NCI-H1105 (cell line): ENCODE measurements at regions not wholly inside any gene's neighbourhood (a gene's known extent, or its start where the extent isn't known, plus 50 kb on each side); places are given as distances from the start of the nearest gene placed in this dataset.

Source experiments
- DNase-seq: peaks from one replicate; lab custom pipeline; 2025; lab: John Stamatoyannopoulos, UW

- peak; percentile 14 for DNase-seq
Observed at GRCh38 chr14:53462931-53463778, 310.0 kb upstream of the DDHD1 start.

GRCh38 chr14:53461858-53462257, 308.7 kb upstream of the DDHD1 start:
- DNase-seq: no peak

GRCh38 chr14:53460544-53460943, 307.4 kb upstream of the DDHD1 start:
- no peak for DNase-seq

GRCh38 chr14:53458368-53458814, 305.3 kb upstream of the DDHD1 start:
- DNase-seq: no peak

- DNase-seq: no peak
Observed at GRCh38 chr14:53456931-53457330, 303.8 kb upstream of the DDHD1 start.

GRCh38 chr14:53452005-53452673, 299.0 kb upstream of the DDHD1 start:
- no peak for DNase-seq

GRCh38 chr14:53450871-53451270, 297.7 kb upstream of the DDHD1 start:
- DNase-seq: peak; percentile 21

GRCh38 chr14:53448682-53449081, 295.6 kb upstream of the DDHD1 start:
- no peak for DNase-seq

- no peak for DNase-seq
Observed at GRCh38 chr14:53444677-53445312, 291.7 kb upstream of the DDHD1 start.

GRCh38 chr14:53441789-53442188, 288.7 kb upstream of the DDHD1 start:
- DNase-seq: no peak

GRCh38 chr14:53437858-53438257, 284.7 kb upstream of the DDHD1 start:
- no peak for DNase-seq

GRCh38 chr14:53432378-53432802, 279.3 kb upstream of the DDHD1 start:
- peak; percentile 46 for DNase-seq

- DNase-seq: no peak
Observed at GRCh38 chr14:53430870-53431269, 277.7 kb upstream of the DDHD1 start.

- DNase-seq: no peak
Observed at GRCh38 chr14:53412819-53413675, 259.9 kb upstream of the DDHD1 start.

GRCh38 chr14:53411125-53411524, 258.0 kb upstream of the DDHD1 start:
- DNase-seq: no peak

- no peak for DNase-seq
Observed at GRCh38 chr14:53409969-53410368, 256.8 kb upstream of the DDHD1 start.

- DNase-seq: no peak
Observed at GRCh38 chr14:53409289-53409688, 256.2 kb upstream of the DDHD1 start.

- no peak for DNase-seq
Observed at GRCh38 chr14:53408175-53408879, 255.2 kb upstream of the DDHD1 start.

GRCh38 chr14:53406519-53406918, 253.4 kb upstream of the DDHD1 start:
- DNase-seq: no peak

GRCh38 chr14:53401646-53402045, 248.5 kb upstream of the DDHD1 start:
- no peak for DNase-seq

- DNase-seq: no peak
Observed at GRCh38 chr14:53399057-53399456, 245.9 kb upstream of the DDHD1 start.
